ENCODE measurements at regions not wholly inside any gene's neighbourhood (a gene's known extent, or its start where the extent isn't known, plus 50 kb on each side); places are given as distances from the start of the nearest gene placed in this dataset.

- Mint-ChIP-seq H3K4me1 (no peaks in the 10 kb centered on the region), H3K27me3 (no peaks in the 10 kb centered on the region), H3K27ac (no peak overlapping the region), H3K4me3 (no peak overlapping the region), H3K36me3 (no peaks in the 10 kb centered on the region), H3K9me3 (peaks cover 6 to 20% (median 12%) of the 10 kb centered on the region in 8 donors)
- Histone ChIP-seq H3K4me1 (ENCODE audit: insufficient read depth, low read length) (no peaks in the 10 kb centered on the region), H3K27ac (ENCODE audit: low read depth, low read length) (no peak overlapping the region), H3K36me3 (ENCODE audit: insufficient read depth, low read length) (no peaks in the 10 kb centered on the region), H3K4me3 (ENCODE audit: low read length in 2 of 2) (no peak overlapping the region), H3K9me3 (ENCODE audit: control insufficient read depth in 1 of 2, low read length in 2 of 2) (peaks cover 0 to 4% of the 10 kb centered on the region in 2 donors), H3K27me3 (ENCODE audit: insufficient read depth, low read length) (no peaks in the 10 kb centered on the region)
- intact Hi-C loops (cut with micrococcal nuclease) = no loop called here
- no peak for DNase-seq
- CTCF ChIA-PET (ENCODE audit: partially characterized antibody) = no interaction called here
- POLR2A ChIA-PET (ENCODE audit: partially characterized antibody) = no interaction called here
These were observed 119.5 kb downstream of the RAD51AP2 start for GRCh38 chr2:17398770-17399169.

- Mint-ChIP-seq H3K9me3 (peaks cover 3 to 19% (median 6%) of the 10 kb centered on the region in 8 donors), H3K36me3 (no peaks in the 10 kb centered on the region), H3K4me1 (no peaks in the 10 kb centered on the region), H3K4me3 (no peak overlapping the region), H3K27me3 (no peaks in the 10 kb centered on the region), H3K27ac (no peak overlapping the region)
- CTCF ChIA-PET (ENCODE audit: partially characterized antibody) = no interaction called here
- no peaks in the 10 kb centered on the region for H3K27me3 ChIP-seq (ENCODE audit: insufficient read depth, low read length)
- H3K4me3 ChIP-seq (ENCODE audit: low read length in 2 of 2) = no peak overlapping the region
- H3K36me3 ChIP-seq (ENCODE audit: insufficient read depth, low read length) = no peaks in the 10 kb centered on the region
- no peak overlapping the region for H3K27ac ChIP-seq (ENCODE audit: low read depth, low read length)
- no peak for DNase-seq
- H3K9me3 ChIP-seq (ENCODE audit: control insufficient read depth in 1 of 2, low read length in 2 of 2) = no peaks in the 10 kb centered on the region
- POLR2A ChIA-PET (ENCODE audit: partially characterized antibody) = no interaction called here
- intact Hi-C loops (cut with micrococcal nuclease) = no loop called here
- H3K4me1 ChIP-seq (ENCODE audit: insufficient read depth, low read length) = no peaks in the 10 kb centered on the region
These were observed 129.4 kb downstream of the RAD51AP2 start for GRCh38 chr2:17388798-17389197.

- Histone ChIP-seq H3K9me3 (ENCODE audit: control insufficient read depth in 1 of 2, low read length in 2 of 2) (no peaks in the 10 kb centered on the region), H3K4me1 (ENCODE audit: insufficient read depth, low read length) (no peaks in the 10 kb centered on the region), H3K36me3 (ENCODE audit: insufficient read depth, low read length) (no peaks in the 10 kb centered on the region), H3K4me3 (ENCODE audit: low read length in 2 of 2) (no peak overlapping the region), H3K27me3 (ENCODE audit: insufficient read depth, low read length) (no peaks in the 10 kb centered on the region), H3K27ac (ENCODE audit: low read depth, low read length) (no peak overlapping the region)
- no peak for DNase-seq
- H3K4me1 Mint-ChIP-seq = no peaks in the 10 kb centered on the region
- POLR2A ChIA-PET (ENCODE audit: partially characterized antibody) = no interaction called here
- H3K9me3 Mint-ChIP-seq = peaks cover 2 to 17% (median 4%) of the 10 kb centered on the region in 8 donors
- H3K27me3 Mint-ChIP-seq = no peaks in the 10 kb centered on the region
- no peak overlapping the region for H3K4me3 Mint-ChIP-seq
- no peak overlapping the region for H3K27ac Mint-ChIP-seq
- no peaks in the 10 kb centered on the region for H3K36me3 Mint-ChIP-seq
- CTCF ChIA-PET (ENCODE audit: partially characterized antibody) = no interaction called here
- intact Hi-C loops (cut with micrococcal nuclease) = no loop called here
These were observed 130.6 kb downstream of the RAD51AP2 start for GRCh38 chr2:17387591-17387990.

- Histone ChIP-seq H3K27ac (ENCODE audit: low read depth, low read length) (no peak overlapping the region), H3K9me3 (ENCODE audit: control insufficient read depth in 1 of 2, low read length in 2 of 2) (no peaks in the 10 kb centered on the region), H3K36me3 (ENCODE audit: insufficient read depth, low read length) (no peaks in the 10 kb centered on the region), H3K27me3 (ENCODE audit: insufficient read depth, low read length) (no peaks in the 10 kb centered on the region), H3K4me3 (ENCODE audit: low read length in 2 of 2) (no peak overlapping the region), H3K4me1 (ENCODE audit: insufficient read depth, low read length) (no peaks in the 10 kb centered on the region)
- Mint-ChIP-seq H3K27me3 (no peaks in the 10 kb centered on the region), H3K9me3 (peaks cover 0 to 9% (median 4%) of the 10 kb centered on the region in 8 donors), H3K4me3 (no peak overlapping the region), H3K36me3 (no peaks in the 10 kb centered on the region), H3K4me1 (no peaks in the 10 kb centered on the region), H3K27ac (no peak overlapping the region)
- POLR2A ChIA-PET (ENCODE audit: partially characterized antibody) = no interaction called here
- CTCF ChIA-PET (ENCODE audit: partially characterized antibody) = no interaction called here
- intact Hi-C loops (cut with micrococcal nuclease) = no loop called here
- DNase-seq = no peak
These were observed 131.5 kb downstream of the RAD51AP2 start for GRCh38 chr2:17386771-17387170.

- Mint-ChIP-seq H3K9me3 (peaks cover 0 to 9% (median 0%) of the 10 kb centered on the region in 8 donors), H3K27ac (no peak overlapping the region), H3K4me1 (no peaks in the 10 kb centered on the region), H3K27me3 (no peaks in the 10 kb centered on the region), H3K4me3 (no peak overlapping the region), H3K36me3 (no peaks in the 10 kb centered on the region)
- H3K36me3 ChIP-seq (ENCODE audit: insufficient read depth, low read length) = no peaks in the 10 kb centered on the region
- H3K4me3 ChIP-seq (ENCODE audit: low read length in 2 of 2) = no peak overlapping the region
- CTCF ChIA-PET (ENCODE audit: partially characterized antibody) = no interaction called here
- no peaks in the 10 kb centered on the region for H3K9me3 ChIP-seq (ENCODE audit: control insufficient read depth in 1 of 2, low read length in 2 of 2)
- H3K4me1 ChIP-seq (ENCODE audit: insufficient read depth, low read length) = no peaks in the 10 kb centered on the region
- POLR2A ChIA-PET (ENCODE audit: partially characterized antibody) = no interaction called here
- DNase-seq = no peak
- intact Hi-C loops (cut with micrococcal nuclease) = no loop called here
- H3K27me3 ChIP-seq (ENCODE audit: insufficient read depth, low read length) = no peaks in the 10 kb centered on the region
- H3K27ac ChIP-seq (ENCODE audit: low read depth, low read length) = no peak overlapping the region
These were observed 138.2 kb downstream of the RAD51AP2 start for GRCh38 chr2:17380003-17380402.

- H3K4me1 Mint-ChIP-seq = no peaks in the 10 kb centered on the region
- H3K4me3 Mint-ChIP-seq = no peak overlapping the region
- H3K27me3 Mint-ChIP-seq = no peaks in the 10 kb centered on the region
- ChIA-PET CTCF (ENCODE audit: partially characterized antibody) (no interaction called here), POLR2A (ENCODE audit: partially characterized antibody) (no interaction called here)
- no peaks in the 10 kb centered on the region for H3K36me3 Mint-ChIP-seq
- intact Hi-C loops (cut with micrococcal nuclease) = no loop called here
- H3K9me3 Mint-ChIP-seq = peaks cover 0 to 20% (median 10%) of the 10 kb centered on the region in 8 donors
- H3K9me3 ChIP-seq (ENCODE audit: control insufficient read depth in 1 of 2, low read length in 2 of 2) = no peaks in the 10 kb centered on the region
- no peak for DNase-seq
- no peaks in the 10 kb centered on the region for H3K36me3 ChIP-seq (ENCODE audit: insufficient read depth, low read length)
- H3K27ac Mint-ChIP-seq = no peak overlapping the region
- H3K27me3 ChIP-seq (ENCODE audit: insufficient read depth, low read length) = no peaks in the 10 kb centered on the region
- no peak overlapping the region for H3K4me3 ChIP-seq (ENCODE audit: low read length in 2 of 2)
- no peaks in the 10 kb centered on the region for H3K4me1 ChIP-seq (ENCODE audit: insufficient read depth, low read length)
- H3K27ac ChIP-seq (ENCODE audit: low read depth, low read length) = no peak overlapping the region
These were observed 143.0 kb downstream of the RAD51AP2 start for GRCh38 chr2:17375262-17375661.

- POLR2A ChIA-PET (ENCODE audit: partially characterized antibody) = no interaction called here
- Histone ChIP-seq H3K4me1 (ENCODE audit: insufficient read depth, low read length) (no peaks in the 10 kb centered on the region), H3K36me3 (ENCODE audit: insufficient read depth, low read length) (no peaks in the 10 kb centered on the region), H3K27me3 (ENCODE audit: insufficient read depth, low read length) (no peaks in the 10 kb centered on the region), H3K9me3 (ENCODE audit: control insufficient read depth in 1 of 2, low read length in 2 of 2) (no peaks in the 10 kb centered on the region), H3K4me3 (ENCODE audit: low read length in 2 of 2) (no peak overlapping the region), H3K27ac (ENCODE audit: low read depth, low read length) (no peak overlapping the region)
- Mint-ChIP-seq H3K36me3 (no peaks in the 10 kb centered on the region), H3K4me1 (no peaks in the 10 kb centered on the region), H3K9me3 (peaks cover 0 to 20% (median 12%) of the 10 kb centered on the region in 8 donors), H3K27ac (no peak overlapping the region), H3K4me3 (no peak overlapping the region), H3K27me3 (no peaks in the 10 kb centered on the region)
- CTCF ChIA-PET (ENCODE audit: partially characterized antibody) = no interaction called here
- no peak for DNase-seq
- intact Hi-C loops (cut with micrococcal nuclease) = no loop called here
These were observed 144.5 kb downstream of the RAD51AP2 start for GRCh38 chr2:17373741-17374140.

GRCh38 chr2:17373041-17373440 lies 145.2 kb downstream of the RAD51AP2 start:
- POLR2A ChIA-PET (ENCODE audit: partially characterized antibody) = no interaction called here
- no peak overlapping the region for H3K4me3 Mint-ChIP-seq

More at GRCh38 chr2:17373041-17373440, 145.2 kb downstream of the RAD51AP2 start:
- Mint-ChIP-seq H3K27me3 (no peaks in the 10 kb centered on the region), H3K27ac (no peak overlapping the region), H3K36me3 (no peaks in the 10 kb centered on the region), H3K9me3 (peaks cover 0 to 23% (median 11%) of the 10 kb centered on the region in 8 donors), H3K4me1 (no peaks in the 10 kb centered on the region)
- Histone ChIP-seq H3K4me1 (ENCODE audit: insufficient read depth, low read length) (no peaks in the 10 kb centered on the region), H3K27me3 (ENCODE audit: insufficient read depth, low read length) (no peaks in the 10 kb centered on the region), H3K27ac (ENCODE audit: low read depth, low read length) (no peak overlapping the region), H3K36me3 (ENCODE audit: insufficient read depth, low read length) (no peaks in the 10 kb centered on the region), H3K4me3 (ENCODE audit: low read length in 2 of 2) (no peak overlapping the region), H3K9me3 (ENCODE audit: control insufficient read depth in 1 of 2, low read length in 2 of 2) (no peaks in the 10 kb centered on the region)
- intact Hi-C loops (cut with micrococcal nuclease) = no loop called here
- CTCF ChIA-PET (ENCODE audit: partially characterized antibody) = no interaction called here
- DNase-seq = no peak
